AG09319 (cell line): ENCODE measurements at regions not wholly inside any gene's neighbourhood (a gene's known extent, or its start where the extent isn't known, plus 50 kb on each side); places are given as distances from the start of the nearest gene placed in this dataset.

Experiments
- DNase-seq: peaks from one replicate; pipeline ENCODE4 v3.0.0-alpha.2; 2010; ENCODE audit warnings: low read depth; ENCODE audit errors: extremely low read depth
- CTCF ChIP-seq: IDR thresholded peaks from 2 replicates; pipeline ENCODE4 v1.5.1; 2011; ENCODE audit warnings: low read depth, mild to moderate bottlenecking, inconsistent platforms, low read length, moderate library complexity

GRCh38 chr12:126545411-126545810 lies 1480.2 kb downstream of the AACS start:
- no peak for DNase-seq
- no peak for TF ChIP-seq CTCF

GRCh38 chr12:126547905-126548304 lies 1482.7 kb downstream of the AACS start:
- no peak for DNase-seq
- no peak for TF ChIP-seq CTCF

GRCh38 chr12:126551869-126552268 lies 1486.6 kb downstream of the AACS start:
- no peak for TF ChIP-seq CTCF
- DNase-seq, result no peak

GRCh38 chr12:126554625-126555024 lies 1489.4 kb downstream of the AACS start:
- DNase-seq, result no peak
- TF ChIP-seq CTCF, result no peak

- no peak for TF ChIP-seq CTCF
- no peak for DNase-seq
Measured at GRCh38 chr12:126557659-126558058, 1492.4 kb downstream of the AACS start.

GRCh38 chr12:126558219-126558618 lies 1493.0 kb downstream of the AACS start:
- TF ChIP-seq CTCF, result no peak
- no peak for DNase-seq

- no peak for DNase-seq
- no peak for TF ChIP-seq CTCF
Measured at GRCh38 chr12:126558810-126559209, 1493.6 kb downstream of the AACS start.
